ENCODE measurements at regions not wholly inside any gene's neighbourhood (a gene's known extent, or its start where the extent isn't known, plus 50 kb on each side); places are given as distances from the start of the nearest gene placed in this dataset.
"Not testable (repeated sequence)": the region's sequence is repeated elsewhere in the genome, so short reads cannot be mapped to it uniquely, and the experiment has no call there.

DNA sequence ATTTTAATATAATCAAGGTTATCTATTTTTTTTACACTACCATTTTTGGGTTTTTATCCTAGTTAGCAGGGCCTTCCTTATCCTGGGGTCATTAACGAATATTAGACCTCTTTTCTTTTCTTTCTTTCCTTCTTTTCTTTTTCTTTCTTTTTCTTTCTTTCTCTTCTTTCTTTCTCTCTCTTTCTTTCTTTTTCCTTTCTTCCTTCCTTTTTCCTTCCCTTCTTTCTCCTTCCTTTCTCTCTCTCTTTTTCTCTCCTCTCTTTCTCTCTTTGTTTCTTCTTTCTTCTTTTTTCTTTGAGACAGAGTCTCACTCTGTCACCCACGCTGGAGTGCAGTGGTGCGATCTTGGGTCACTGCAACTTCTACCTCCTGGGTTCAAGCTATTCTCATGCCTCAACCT is 120.4 kb upstream of the PDE7B start:
- DNase-seq, result no peak

DNA sequence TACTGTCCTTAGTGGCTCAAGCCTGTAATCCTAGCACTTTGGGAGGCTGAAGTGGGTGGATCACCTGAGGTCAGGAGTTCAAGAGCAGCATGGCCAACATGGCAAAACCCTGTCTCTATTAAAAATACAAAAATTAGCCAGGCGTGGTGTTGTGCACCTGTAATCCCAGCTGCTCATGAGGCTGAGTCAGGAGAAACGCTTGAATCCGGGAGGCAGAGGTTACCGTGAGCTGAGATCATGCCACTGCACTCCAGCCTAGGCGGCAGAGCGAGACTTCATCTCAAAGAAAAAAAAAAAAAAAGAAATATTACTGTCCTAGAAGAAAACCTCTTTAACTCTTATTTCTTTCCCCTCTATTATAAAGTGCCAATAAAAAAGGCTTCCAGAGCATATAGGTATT is 115.2 kb upstream of the PDE7B start:
- not testable (repeated sequence) for DNase-seq

DNA sequence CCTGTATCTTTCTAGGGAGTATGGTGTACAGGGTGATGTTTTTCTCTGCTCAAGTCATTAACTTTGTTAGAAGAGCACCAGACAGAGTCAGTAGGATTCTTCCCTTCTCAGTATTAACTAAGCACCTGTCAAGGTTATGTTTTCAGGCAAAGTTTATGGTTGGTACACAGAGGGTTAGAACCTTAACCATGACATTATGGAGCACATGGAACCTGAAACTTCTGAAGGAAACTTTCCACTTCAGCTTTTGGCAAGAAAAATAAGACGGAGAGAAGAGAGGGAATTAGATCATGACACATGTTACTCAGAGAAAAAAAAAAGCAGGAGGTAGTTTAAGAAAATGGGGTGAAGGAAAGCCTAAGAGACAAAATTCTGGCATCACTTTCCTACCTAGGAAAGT is 112.9 kb upstream of the PDE7B start:
- no peak for DNase-seq

DNA sequence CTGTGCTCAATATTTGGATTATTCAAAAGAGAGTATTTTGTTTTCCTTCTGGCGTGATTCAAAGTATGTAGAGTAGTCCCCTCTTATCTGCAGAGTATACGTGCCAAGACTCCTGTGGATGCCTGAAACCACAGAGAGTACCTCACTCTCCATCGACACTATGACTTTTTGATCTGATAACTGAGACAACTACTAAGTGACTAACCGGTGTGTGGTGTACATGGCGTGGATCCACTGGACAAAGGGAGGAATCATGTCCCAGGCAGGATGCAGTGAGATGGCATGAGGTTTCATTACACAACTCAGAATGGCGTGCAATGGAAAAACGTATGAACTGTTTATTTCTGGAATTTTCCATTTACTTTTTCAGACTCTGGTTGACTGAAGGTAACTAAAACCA is 112.2 kb upstream of the PDE7B start:
- no peak for DNase-seq

DNA sequence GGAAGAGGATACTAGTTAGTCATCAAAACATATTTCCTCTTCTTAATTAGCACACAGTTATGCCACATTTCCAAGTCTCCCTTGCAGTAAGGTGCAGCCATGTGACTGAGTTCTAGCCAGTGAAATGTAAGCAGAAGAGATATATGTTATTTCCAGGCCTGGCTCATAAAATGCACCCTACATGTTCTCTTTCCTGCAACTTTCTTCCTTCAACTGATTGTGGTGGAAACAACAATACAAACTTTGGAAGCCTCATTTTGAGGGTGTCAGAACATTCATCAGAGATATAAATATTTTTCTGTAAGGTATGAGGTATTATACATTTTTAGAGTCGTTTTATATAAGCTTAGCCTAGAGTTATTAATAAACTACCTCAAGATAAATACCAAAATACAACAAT is 110.9 kb upstream of the PDE7B start:
- no peak for DNase-seq

DNA sequence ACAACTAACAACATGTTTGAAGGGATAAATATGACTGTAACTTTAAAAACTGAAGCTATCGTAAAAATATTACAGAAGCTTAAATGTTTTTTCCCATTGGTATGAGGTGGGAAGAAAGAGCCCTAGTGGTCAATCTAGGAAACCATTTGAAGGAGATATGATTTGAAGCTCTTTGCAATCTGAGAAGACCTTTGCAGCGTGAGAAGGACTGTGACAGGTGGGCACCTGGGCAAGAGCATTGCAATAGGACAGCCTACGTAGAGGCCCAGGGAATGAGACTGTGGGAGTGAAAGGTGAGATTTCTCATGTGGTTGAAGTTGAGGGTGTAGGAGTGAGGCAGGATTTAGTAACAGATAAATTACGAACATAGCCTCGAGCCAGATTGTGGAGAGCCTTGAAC is 108.0 kb upstream of the PDE7B start:
- no peak for DNase-seq

DNA sequence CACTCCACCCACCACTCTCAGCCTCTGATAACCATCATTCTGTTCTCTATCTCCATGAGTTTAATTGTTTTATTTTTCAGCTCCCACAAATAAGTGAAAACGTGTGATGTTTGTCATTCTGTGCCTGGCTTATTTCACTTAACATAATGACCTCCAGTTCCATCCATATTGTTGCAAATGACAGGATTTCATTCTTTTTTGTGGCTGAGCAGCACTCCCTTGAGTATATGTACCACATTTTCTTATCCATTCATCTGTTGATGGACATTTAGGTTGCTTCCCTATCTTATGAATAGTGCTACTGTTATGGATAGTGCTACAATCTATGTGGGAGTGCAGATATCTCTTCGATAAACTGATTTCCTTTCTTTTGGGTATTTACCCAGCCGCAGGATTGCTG is 103.3 kb upstream of the PDE7B start:
- DNase-seq, result no peak

DNA sequence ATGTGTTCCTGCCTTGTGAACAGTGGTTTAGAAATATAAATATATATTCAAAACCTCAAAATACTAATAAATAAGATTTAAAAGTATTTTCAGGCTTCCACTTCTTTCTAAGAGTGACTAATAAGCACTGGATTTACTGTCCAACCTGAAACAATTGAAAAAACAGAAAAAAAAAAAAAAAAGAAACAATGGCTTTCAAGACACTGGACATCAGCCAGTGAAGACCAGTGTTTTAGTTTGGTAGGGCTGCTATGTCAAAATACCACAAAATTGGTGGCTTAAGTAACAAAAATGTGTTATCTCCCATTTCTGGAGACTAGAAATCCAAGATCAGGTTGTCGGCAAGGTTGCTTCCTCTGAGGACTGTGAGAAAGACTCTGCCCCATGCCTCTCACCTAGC is 101.4 kb upstream of the PDE7B start:
- DNase-seq, result no peak

DNA sequence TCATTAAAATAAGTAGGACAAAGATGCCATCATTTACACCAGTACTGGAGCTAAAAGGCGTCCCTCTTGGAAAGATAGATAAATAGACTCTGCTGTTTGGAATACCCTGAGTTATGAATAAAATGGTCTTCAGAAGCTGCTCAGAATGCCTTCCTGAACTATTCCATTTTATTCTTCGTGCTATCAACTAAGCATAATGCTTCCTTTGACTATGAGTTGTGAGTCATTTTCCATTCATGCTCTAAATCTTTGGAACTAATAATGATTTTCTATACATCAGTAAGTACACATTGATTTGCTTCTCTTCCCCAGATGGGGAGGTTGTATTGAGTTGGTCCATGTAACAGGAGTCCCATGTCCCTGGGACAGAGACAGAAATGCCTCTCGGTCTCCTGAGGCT is 98.3 kb upstream of the PDE7B start:
- no peak for DNase-seq

DNA sequence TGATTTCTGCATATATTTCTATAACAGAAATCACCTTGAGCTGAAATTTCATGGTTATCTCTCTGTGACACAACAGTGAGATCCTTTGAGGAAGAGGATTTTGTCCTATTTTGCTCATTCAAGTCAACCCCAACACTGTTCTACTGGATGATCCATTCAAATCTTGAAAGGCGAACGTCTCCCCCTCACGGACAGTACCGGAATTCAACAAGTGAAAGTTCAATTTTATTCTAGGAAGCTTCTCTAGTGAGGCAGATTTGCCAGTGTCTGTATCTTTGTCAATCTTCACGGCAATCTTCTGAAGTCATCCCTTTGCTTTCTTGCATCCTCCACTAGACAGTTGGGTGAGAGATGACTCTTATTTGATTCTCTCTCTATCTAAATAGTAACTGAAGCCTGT is 91.7 kb upstream of the PDE7B start:
- no peak for DNase-seq

DNA sequence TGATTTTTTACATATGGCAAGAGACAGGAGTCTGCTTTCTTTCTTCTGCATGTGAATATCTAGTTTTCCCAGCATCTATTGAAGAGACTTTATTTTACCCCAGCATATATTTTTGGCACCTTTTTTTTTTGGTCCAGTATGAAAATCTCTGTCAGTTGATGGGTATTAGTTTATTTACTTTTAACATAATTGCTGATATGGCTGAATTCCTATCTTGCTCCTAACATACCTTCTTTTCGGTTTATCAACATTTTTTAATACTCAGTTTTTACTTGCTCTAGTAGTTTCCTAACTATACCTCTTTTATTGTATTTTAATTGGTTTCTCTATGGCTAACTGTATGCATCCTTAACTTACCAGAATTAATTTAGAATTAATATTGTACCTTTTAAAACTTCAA is 77.5 kb upstream of the PDE7B start:
- no peak for DNase-seq

DNA sequence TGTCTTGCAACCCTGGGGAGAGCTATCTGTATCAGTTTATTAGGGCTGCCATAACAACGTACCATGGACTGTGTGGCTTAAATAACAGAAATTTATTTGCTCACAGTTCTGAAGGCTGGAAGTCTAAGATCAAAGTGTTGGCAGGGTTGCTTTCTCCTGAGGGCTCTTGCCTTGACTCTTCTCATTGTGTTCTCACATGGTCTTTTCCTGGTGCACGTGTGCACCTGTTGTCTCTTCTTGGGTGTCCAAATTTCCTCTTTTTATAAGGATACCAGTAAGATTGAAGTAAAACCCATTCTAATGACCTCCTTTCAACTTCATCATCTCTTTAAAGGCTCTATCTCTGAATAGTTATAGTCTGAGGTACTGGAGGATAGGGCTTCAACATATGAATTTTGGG is 72.3 kb upstream of the PDE7B start:
- no peak for DNase-seq

DNA sequence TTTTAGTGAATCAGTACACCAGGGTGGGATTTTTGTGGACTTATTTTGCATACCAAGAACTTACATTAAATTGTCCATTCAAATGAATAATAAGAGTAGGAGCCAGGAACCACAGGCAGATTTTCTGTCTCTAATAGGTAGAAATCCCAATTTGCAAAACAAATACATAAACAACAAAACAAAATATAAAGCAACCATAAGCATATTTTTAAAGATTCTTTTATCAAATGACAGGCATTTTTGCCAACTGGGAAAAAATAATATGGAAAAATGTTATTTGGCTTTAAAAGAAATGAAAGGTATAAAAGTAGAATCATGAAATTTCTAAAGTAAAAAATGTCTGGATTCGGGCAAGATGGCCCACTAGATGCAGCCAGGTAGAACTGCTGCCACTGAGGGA is 71.2 kb upstream of the PDE7B start:
- DNase-seq, result no peak

DNA sequence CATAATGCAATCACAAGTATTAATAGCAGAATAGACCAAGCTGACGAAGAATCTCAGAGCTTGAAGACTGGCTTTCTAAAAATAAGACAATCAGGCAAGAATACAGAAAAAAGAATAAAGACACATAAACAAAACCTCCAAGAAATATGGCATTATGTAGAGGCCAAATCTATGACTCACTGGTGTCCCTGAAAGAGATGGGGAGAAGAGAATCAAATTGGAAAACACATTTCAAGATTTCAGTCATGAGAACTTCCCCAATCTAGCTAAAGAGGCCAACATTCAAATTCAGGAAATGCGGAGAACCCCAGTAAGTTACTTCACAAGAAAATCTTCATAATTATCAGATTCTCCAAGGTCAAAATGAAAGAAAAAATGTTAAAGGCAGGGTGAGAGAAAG is 69.0 kb upstream of the PDE7B start:
- DNase-seq, result no peak

DNA sequence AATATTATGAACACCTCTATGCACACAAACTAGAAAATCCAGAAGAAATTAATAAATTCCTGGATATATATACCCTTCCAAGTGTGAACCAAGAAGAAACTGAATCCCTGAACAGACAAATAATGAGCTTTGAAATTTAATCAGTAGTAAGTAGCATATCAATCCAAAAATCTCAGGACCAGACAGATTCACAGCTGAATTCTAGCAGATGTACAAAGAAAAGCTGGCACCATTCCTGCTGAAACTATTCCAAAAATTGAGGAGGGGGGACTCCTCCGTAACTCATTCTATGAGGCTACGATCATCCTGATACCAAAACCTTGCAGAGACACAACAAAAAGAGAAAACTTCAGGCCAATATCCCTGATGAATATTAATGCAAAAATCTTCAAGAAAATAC is 67.0 kb upstream of the PDE7B start:
- no peak for DNase-seq

DNA sequence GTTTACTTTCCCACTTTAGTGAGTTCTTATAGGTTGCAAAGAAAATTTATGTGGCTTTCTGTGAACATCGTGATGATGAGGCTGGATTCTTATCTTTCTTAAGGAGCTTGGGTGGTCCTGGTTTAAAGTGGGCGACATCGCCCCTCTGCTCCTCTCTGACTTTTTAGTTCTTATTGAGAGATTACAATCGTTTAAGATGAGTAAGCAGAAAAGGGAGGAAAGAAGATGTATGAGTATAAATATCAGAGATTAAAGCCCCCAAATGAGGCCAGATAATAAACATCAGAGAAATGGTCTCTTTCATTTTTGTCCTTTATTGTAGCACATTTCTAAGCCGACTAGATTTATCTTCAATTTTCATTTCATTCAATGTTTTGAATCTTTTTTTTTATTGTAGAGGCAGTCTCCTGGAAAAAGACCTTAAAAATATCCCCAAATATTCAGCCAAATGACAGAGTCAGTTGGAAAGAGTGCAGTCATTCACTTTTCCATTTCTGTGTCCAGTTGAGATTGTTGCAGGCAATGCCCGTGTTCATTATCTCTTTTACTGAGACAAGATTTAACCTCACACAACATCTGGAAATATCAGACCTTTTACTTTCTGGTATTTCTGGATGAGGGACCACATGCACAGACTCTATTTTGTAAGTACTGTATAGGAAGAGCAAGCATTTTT is 62.0 kb upstream of the PDE7B start:
- no peak for DNase-seq

DNA sequence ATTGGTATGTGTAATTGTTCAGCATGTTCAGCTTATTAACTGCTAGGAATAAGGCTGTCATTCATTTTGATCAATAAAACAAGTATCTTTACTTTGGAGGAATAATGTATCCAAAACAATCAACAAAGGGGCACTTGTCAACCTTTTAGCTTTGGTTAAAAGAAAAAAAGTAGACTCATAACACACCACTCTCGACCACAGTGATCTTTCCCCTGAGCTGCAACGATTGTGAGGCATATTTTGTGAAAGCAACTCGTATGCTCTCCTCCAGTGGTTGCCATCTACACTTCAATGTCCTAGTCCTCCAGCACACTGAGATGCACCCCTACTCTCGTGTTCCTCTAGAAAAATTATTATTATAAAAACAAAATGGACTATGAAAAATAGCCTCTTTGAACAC is 60.1 kb upstream of the PDE7B start:
- no peak for DNase-seq

DNA sequence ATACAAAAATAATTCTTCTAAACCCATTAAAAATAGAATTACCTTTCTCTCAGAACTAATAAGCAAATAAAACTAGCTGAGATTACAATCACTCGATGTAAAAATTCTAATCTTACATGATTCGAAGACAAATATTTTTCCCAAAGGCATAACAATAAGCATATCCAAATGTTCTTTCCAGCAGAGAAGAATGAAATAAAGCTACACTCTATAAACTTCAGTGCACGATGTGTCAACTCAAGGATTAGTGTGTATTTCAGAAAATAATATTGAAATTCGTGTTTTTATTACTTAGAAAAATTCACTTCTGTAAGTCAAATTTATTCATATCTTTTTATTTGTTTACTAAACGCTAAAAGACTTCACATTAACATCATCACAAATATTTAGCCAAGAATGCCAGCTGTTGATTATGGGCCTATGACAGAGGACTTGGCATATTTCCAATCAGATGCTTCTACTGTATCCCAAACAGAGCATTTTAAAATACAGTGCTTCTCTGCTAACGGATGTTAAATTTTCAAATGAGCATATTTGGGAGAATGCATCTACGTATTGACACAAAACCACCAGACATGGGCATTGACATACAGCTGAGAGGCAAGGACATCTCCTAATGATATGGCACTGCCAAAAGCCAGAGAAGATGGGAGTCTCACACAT is 54.7 kb upstream of the PDE7B start:
- DNase-seq, result no peak

DNA sequence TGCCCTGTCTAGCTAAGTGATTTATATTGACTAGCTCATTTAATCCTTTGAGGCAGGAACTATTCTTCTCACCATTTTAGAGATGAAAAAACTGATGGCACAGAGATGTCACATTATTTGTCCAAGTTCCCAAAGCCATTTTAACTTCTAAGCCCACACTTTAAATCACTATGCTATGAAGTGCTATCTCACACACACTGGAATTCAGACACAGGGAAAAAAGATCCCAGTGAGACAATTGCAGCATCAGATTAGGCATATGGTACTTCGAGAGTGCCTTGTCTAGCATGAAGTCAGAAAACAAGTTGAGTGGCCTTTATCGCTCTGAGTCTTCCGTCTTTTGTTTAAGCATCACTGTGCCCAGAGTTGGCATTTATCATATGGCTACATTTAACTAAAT is 54.1 kb upstream of the PDE7B start:
- DNase-seq, result no peak

DNA sequence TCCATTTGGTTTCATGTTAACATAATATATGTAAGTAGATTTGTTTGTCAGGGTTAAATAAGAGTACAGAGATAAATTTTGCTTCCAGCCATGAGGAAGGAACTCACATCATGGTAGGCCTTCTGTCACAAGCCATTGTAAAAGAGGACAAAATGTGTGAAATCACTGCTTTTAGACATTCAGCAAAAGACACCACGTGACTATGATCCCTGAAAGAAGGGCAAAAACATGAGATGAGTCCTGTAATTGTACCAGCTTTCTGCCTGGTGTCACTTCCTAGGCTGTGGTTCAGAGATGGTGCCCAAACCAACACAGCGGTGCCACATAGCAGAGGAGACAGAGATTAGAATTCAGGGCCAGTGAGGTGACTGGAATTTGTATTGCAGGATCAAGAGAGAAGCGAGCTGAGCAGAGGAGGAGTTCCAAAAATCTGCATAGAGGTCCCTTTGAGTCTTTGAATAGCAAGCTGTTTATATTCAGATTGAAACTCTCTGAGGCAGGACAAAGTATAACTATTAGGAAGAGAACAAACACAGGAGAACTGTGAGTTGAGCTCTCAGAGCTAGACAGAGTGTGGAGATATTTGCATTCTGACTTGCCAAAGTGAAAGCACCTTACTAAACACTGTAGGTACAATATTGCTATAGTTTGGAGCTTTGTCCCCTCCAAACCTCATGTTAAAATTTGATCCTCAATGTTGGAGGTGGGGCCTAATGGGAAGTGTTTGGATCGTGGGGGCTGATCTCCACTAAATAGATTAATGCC is 52.6 kb upstream of the PDE7B start:
- no peak for DNase-seq
